Endothelial cell of umbilical vein (primary cell): ENCODE measurements at regions not wholly inside any gene's neighbourhood (a gene's known extent, or its start where the extent isn't known, plus 50 kb on each side); places are given as distances from the start of the nearest gene placed in this dataset.

Experiments used
- BruUV-seq: library from RNA; stranded (reverse); fragments of 400-500 nt; replicated peaks from 2 replicates; lab custom pipeline; 2021; lab: Mats Ljungman, UMichigan
- CTCF ChIA-PET: fragments of 300-600, 350-600 bp; sonication (Branson Sonifier 250); formaldehyde crosslinking; loops from one replicate; lab custom pipeline; 2021; ENCODE audit warnings: antibody characterized with exemption, inconsistent platforms; lab: Charles Lee
- POLR2A ChIA-PET: fragments of 300-600, 350-600 bp; sonication (Branson Sonifier 250); formaldehyde crosslinking; loops from one replicate; lab custom pipeline; 2021; ENCODE audit warnings: antibody characterized with exemption, inconsistent platforms; lab: Charles Lee
- DNase-seq: peaks from one replicate; pipeline ENCODE4 v3.0.0-alpha.2; 2011; ENCODE audit warnings: low read depth, low spot score
- FAIRE-seq: peaks from 2 replicates; lab custom pipeline; 2011; peaks lifted over from hg19 to GRCh38; lab: Jason Lieb, UNC
- H2AFZ ChIP-seq: 2 replicates; pipeline ENCODE4 v1.6.0; 2012; ENCODE audit warnings: low read depth, low read length, control low read depth, inconsistent platforms
- H3K27ac ChIP-seq: 2 replicates; pipeline ENCODE4 v1.5.1; 2011; ENCODE audit warnings: low read depth, mild to moderate bottlenecking, control low read depth, low read length, moderate library complexity; ENCODE audit not compliant: insufficient read depth
- H3K27me3 ChIP-seq, 2 experiments: 2 replicates each; pipeline versions ENCODE4 v1.6.0 to v1.6.1; 2011; ENCODE audit warnings: low read length in 2 of 2, mixed read lengths in 1 of 2; ENCODE audit not compliant: control insufficient read depth in 2 of 2, insufficient read depth in 2 of 2
- H3K36me3 ChIP-seq, 2 experiments: 2 replicates in 1 of 2; 3 replicates in 1 of 2; pipeline ENCODE4 v1.5.1; 2011; ENCODE audit warnings: low read length in 2 of 2, mild to moderate bottlenecking in 1 of 2, moderate library complexity in 1 of 2; ENCODE audit not compliant: control insufficient read depth in 2 of 2, insufficient read depth in 2 of 2; ENCODE audit errors: extremely low read depth in 1 of 2
- H3K4me1 ChIP-seq: 3 replicates; pipeline ENCODE4 v1.5.1; 2011; ENCODE audit warnings: mild to moderate bottlenecking, low read length; ENCODE audit not compliant: control insufficient read depth, insufficient read depth; ENCODE audit errors: extremely low read depth
- H3K4me2 ChIP-seq: 2 replicates; pipeline ENCODE4 v1.6.1; 2011; ENCODE audit warnings: low read length, control low read depth, mixed read lengths; ENCODE audit not compliant: insufficient read depth
- H3K4me3 ChIP-seq, 3 experiments: fragments of 200-600 bp in 1 of 3; sonication (generic), shearing (Covaris generic) in 1 of 3; replicated peaks in 1 of 3; 2 replicates each; pipeline ENCODE4 v1.5.1; 2011 to 2016; ENCODE audit warnings: control low read depth in 3 of 3, low read length in 3 of 3, mild to moderate bottlenecking in 2 of 3, inconsistent platforms in 1 of 3, low read depth in 1 of 3, moderate library complexity in 1 of 3; ENCODE audit not compliant: insufficient read depth in 1 of 3
- H3K79me2 ChIP-seq: 2 replicates; pipeline ENCODE4 v1.6.0; 2012; ENCODE audit warnings: low read length, inconsistent platforms; ENCODE audit not compliant: control insufficient read depth, insufficient read depth
- H3K9ac ChIP-seq: replicated peaks from 2 replicates; pipeline ENCODE3; 2011; ENCODE audit warnings: low read length, control low read depth; ENCODE audit not compliant: insufficient read depth; ENCODE audit errors: extremely low read depth
- H3K9me1 ChIP-seq: replicated peaks from 3 replicates; pipeline ENCODE4 v1.6.0; 2011; ENCODE audit warnings: mild to moderate bottlenecking, low read length; ENCODE audit not compliant: control insufficient read depth, insufficient read depth; ENCODE audit errors: extremely low read depth
- H3K9me3 ChIP-seq: replicated peaks from 2 replicates; pipeline ENCODE4 v1.5.1; 2012; ENCODE audit warnings: low read length, inconsistent platforms; ENCODE audit not compliant: control insufficient read depth, insufficient read depth
- H4K20me1 ChIP-seq: replicated peaks from 2 replicates; pipeline ENCODE3; 2011; ENCODE audit warnings: mild to moderate bottlenecking, low read length; ENCODE audit not compliant: control insufficient read depth, insufficient read depth; ENCODE audit errors: extremely low read depth
- CTCF ChIP-seq, 2 donors: IDR thresholded peaks; 1 replicate in 1 of 2; 2 replicates in 1 of 2; pipeline ENCODE4 v1.5.1; 2011; ENCODE audit warnings: low read length in 2 of 2, mild to moderate bottlenecking in 2 of 2, moderate library complexity in 2 of 2, control low read depth in 1 of 2, inconsistent platforms in 1 of 2, low read depth in 1 of 2; ENCODE audit not compliant: insufficient read depth in 1 of 2; ENCODE audit errors: extremely low read depth in 1 of 2
- EZH2 ChIP-seq: IDR thresholded peaks from 2 replicates; pipeline ENCODE4 v1.6.1; 2012; ENCODE audit warnings: borderline replicate concordance, low read depth, mild to moderate bottlenecking, moderate library complexity, low read length, inconsistent platforms; ENCODE audit not compliant: severe bottlenecking
- FOS ChIP-seq: IDR thresholded peaks from 2 replicates; pipeline ENCODE4 v1.6.1; 2011; ENCODE audit warnings: mild to moderate bottlenecking, low read length, moderate library complexity, borderline replicate concordance; ENCODE audit not compliant: insufficient read depth
- GATA2 ChIP-seq: IDR thresholded peaks from 2 replicates; pipeline ENCODE4 v1.7.0; 2011; ENCODE audit warnings: low read depth, mild to moderate bottlenecking, moderate library complexity, mixed read lengths, low read length; ENCODE audit not compliant: insufficient read length, insufficient read depth
- JUN ChIP-seq: IDR thresholded peaks from 2 replicates; pipeline ENCODE4 v1.6.1; 2011; ENCODE audit warnings: borderline replicate concordance, low read depth; ENCODE audit not compliant: insufficient read length, insufficient read depth
- MAX ChIP-seq: IDR thresholded peaks from 2 replicates; pipeline ENCODE4 v1.6.1; 2011; ENCODE audit not compliant: insufficient read depth, insufficient read length
- MYC ChIP-seq: IDR thresholded peaks from one replicate; pipeline ENCODE4 v1.6.1; 2011; ENCODE audit warnings: mild to moderate bottlenecking, low read depth, low read length
- POLR2A ChIP-seq: IDR thresholded peaks from 2 replicates; pipeline ENCODE4 v1.6.1; 2012; ENCODE audit warnings: low read depth, mild to moderate bottlenecking, control low read depth, low read length
- POLR2AphosphoS5 ChIP-seq: IDR thresholded peaks from 2 replicates; pipeline ENCODE4 v1.6.1; 2012; ENCODE audit warnings: low read depth, mild to moderate bottlenecking, control low read depth, low read length, moderate library complexity; ENCODE audit not compliant: insufficient read depth
- dilution Hi-C: fragments of 300-500 bp; cut with MboI; formaldehyde crosslinking; loops from one replicate; pipeline ENCODE4 v1.15.0; 2019; ENCODE audit warnings: low sequenced_read_pairs; ENCODE audit not compliant: extremely low pct_ligation_motif_present
- intact Hi-C: fragments of 100-400 bp; cut with micrococcal nuclease; formaldehyde crosslinking; loops from one replicate; pipeline ENCODE4 v1.10.0; 2022

GRCh38 chr5:112641515-112642110 is 96.1 kb upstream of the APC start:
- Histone ChIP-seq H3K9me3 (no peaks in the 10 kb centered on the region), H3K27ac (no peak overlapping the region), H3K79me2 (no peaks in the 10 kb centered on the region), H3K9ac (no peak overlapping the region), H2AFZ (no peak overlapping the region), H3K4me2 (no peak overlapping the region), H3K4me1 (no peaks in the 10 kb centered on the region), H3K27me3 (peaks cover 2 to 6% of the 10 kb centered on the region in 2 experiments), H4K20me1 (no peaks in the 10 kb centered on the region), H3K36me3 (no peaks in the 10 kb centered on the region), H3K9me1 (no peaks in the 10 kb centered on the region), H3K4me3 (no peak overlapping the region)
- no TSS peak for BruUV-seq
- ChIA-PET CTCF (interaction anchor here (1.8 kb wide), 1 partner anchor 51 kb away, joined by 4 read pairs; no protein-coding TSS in a partner anchor), POLR2A (no interaction called here)
- dilution Hi-C loops (no loop called here), intact Hi-C loops (no loop called here)
- TF ChIP-seq MAX (no peak), JUN (no peak), POLR2AphosphoS5 (no peak), POLR2A (no peak), EZH2 (no peak), FOS (no peak), GATA2 (no peak), CTCF (IDR thresholded peaks at IDR 0.05; ENCODE audit: extremely low read depth in 1 of 2, insufficient read depth in 1 of 2, low read depth in 1 of 2, low read length in 2 of 2) (no peak), MYC (no peak)
- DNase-seq: no peak
- no peak for FAIRE-seq
